Suprapubic skin (tissue), 4 donors: ENCODE measurements at regions not wholly inside any gene's neighbourhood (a gene's known extent, or its start where the extent isn't known, plus 50 kb on each side); places are given as distances from the start of the nearest gene placed in this dataset.

Experiments used
- EP300 ChIP-seq: sonication (generic); formaldehyde crosslinking; IDR thresholded peaks from one replicate; pipeline ENCODE4 v1.6.1; 2017; ENCODE audit warnings: antibody characterized with exemption
- POLR2A ChIP-seq, 2 donors: fragments of 450-650 bp; IDR thresholded peaks; one replicate each; pipeline ENCODE4 v1.6.1; 2017; ENCODE audit warnings: antibody characterized with exemption in 2 of 2, mild to moderate bottlenecking in 2 of 2, moderate library complexity in 2 of 2
- POLR2AphosphoS5 ChIP-seq, 3 donors: sonication (generic); formaldehyde crosslinking; IDR thresholded peaks; one replicate each; pipeline ENCODE4 v1.6.1; 2017; ENCODE audit warnings: antibody characterized with exemption in 3 of 3
- TF ChIP-seq, protein P1 (sequence below), 2 donors: fragments of 200-600 bp in 1 of 2; fragments of 450-650 bp in 1 of 2; sonication (generic) in 1 of 2; IDR thresholded peaks; one replicate each; pipeline ENCODE4 v1.5.1; 2016 to 2019; ENCODE audit warnings: antibody characterized with exemption in 2 of 2, mild to moderate bottlenecking in 1 of 2, moderate library complexity in 1 of 2

- TF ChIP-seq, protein P1, sequence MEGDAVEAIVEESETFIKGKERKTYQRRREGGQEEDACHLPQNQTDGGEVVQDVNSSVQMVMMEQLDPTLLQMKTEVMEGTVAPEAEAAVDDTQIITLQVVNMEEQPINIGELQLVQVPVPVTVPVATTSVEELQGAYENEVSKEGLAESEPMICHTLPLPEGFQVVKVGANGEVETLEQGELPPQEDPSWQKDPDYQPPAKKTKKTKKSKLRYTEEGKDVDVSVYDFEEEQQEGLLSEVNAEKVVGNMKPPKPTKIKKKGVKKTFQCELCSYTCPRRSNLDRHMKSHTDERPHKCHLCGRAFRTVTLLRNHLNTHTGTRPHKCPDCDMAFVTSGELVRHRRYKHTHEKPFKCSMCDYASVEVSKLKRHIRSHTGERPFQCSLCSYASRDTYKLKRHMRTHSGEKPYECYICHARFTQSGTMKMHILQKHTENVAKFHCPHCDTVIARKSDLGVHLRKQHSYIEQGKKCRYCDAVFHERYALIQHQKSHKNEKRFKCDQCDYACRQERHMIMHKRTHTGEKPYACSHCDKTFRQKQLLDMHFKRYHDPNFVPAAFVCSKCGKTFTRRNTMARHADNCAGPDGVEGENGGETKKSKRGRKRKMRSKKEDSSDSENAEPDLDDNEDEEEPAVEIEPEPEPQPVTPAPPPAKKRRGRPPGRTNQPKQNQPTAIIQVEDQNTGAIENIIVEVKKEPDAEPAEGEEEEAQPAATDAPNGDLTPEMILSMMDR (IDR thresholded peaks at IDR 0.05) = no peak
- TF ChIP-seq POLR2AphosphoS5 (IDR thresholded peaks at IDR 0.05) (no peak), EP300 (no peak), POLR2A (IDR thresholded peaks at IDR 0.05) (no peak)
Measured at GRCh38 chr14:71539650-71540285, 392.5 kb upstream of the RGS6 start.
